SK-N-SH (cell line): ENCODE measurements at regions not wholly inside any gene's neighbourhood (a gene's known extent, or its start where the extent isn't known, plus 50 kb on each side); places are given as distances from the start of the nearest gene placed in this dataset.

Experiments
- CTCF ChIP-seq: fragments of 200-600 bp; sonication (generic); IDR thresholded peaks from 2 replicates; pipeline ENCODE4 v1.6.1; 2017; ENCODE audit warnings: antibody characterized with exemption, mild to moderate bottlenecking, moderate library complexity
- EZH2phosphoT487 ChIP-seq: fragments of 200-600 bp; sonication (generic); IDR thresholded peaks from 2 replicates; pipeline ENCODE4 v1.6.1; 2017; ENCODE audit warnings: low read depth, mixed run types, mild to moderate bottlenecking, antibody characterized with exemption, moderate library complexity, borderline replicate concordance
- MAX ChIP-seq: IDR thresholded peaks from 2 replicates; pipeline ENCODE4 v1.4.0; 2012; ENCODE audit warnings: low read depth
- POLR2AphosphoS5 ChIP-seq: IDR thresholded peaks from 2 replicates; pipeline ENCODE4 v1.6.1; 2012; ENCODE audit warnings: low read depth, low read length
- RCOR1 ChIP-seq: fragments of 150-350 bp; IDR thresholded peaks from 2 replicates; pipeline ENCODE4 v1.6.1; 2017; ENCODE audit warnings: antibody characterized with exemption, low read length
- TAF1 ChIP-seq: IDR thresholded peaks from 2 replicates; pipeline ENCODE4 v1.6.1; 2012; ENCODE audit warnings: low read depth, mild to moderate bottlenecking, low read length, moderate library complexity, borderline replicate concordance
- TEAD4 ChIP-seq: IDR thresholded peaks from 2 replicates; pipeline ENCODE4 v1.4.0; 2012; ENCODE audit warnings: mild to moderate bottlenecking, borderline replicate concordance; ENCODE audit not compliant: insufficient read depth
- YY1 ChIP-seq: IDR thresholded peaks from 2 replicates; pipeline ENCODE4 v1.4.0; 2012; ENCODE audit warnings: low read depth, mild to moderate bottlenecking
- ZBTB33 ChIP-seq: IDR thresholded peaks from 2 replicates; pipeline ENCODE4 v1.4.0; 2012; ENCODE audit warnings: low read depth, borderline replicate concordance

- TF ChIP-seq TEAD4: no peak
- TF ChIP-seq CTCF: no peak
- TF ChIP-seq EZH2phosphoT487: no peak
- TF ChIP-seq MAX: no peak
- no peak for TF ChIP-seq YY1
- TF ChIP-seq ZBTB33: no peak
- TF ChIP-seq RCOR1: no peak
- TF ChIP-seq TAF1: no peak
- no peak for TF ChIP-seq POLR2AphosphoS5
These were observed 1239.1 kb downstream of the CDH12 start for GRCh38 chr5:21613971-21614488.
